Keratinocyte (primary cell): ENCODE measurements at regions not wholly inside any gene's neighbourhood (a gene's known extent, or its start where the extent isn't known, plus 50 kb on each side); places are given as distances from the start of the nearest gene placed in this dataset.

Experiments used
- CTCF ChIP-seq, 3 experiments: IDR thresholded peaks in 1 of 3; conservative IDR thresholded peaks in 1 of 3; optimal IDR thresholded peaks in 1 of 3; 2 replicates in 2 of 3; 3 replicates in 1 of 3; pipeline versions ENCODE3 to v1.5.1; 2011; ENCODE audit warnings: low read length in 3 of 3, mild to moderate bottlenecking in 3 of 3, moderate library complexity in 2 of 3, control low read depth in 1 of 3, inconsistent platforms in 1 of 3; ENCODE audit not compliant: insufficient read depth in 2 of 3; ENCODE audit errors: extremely low read depth in 1 of 3
- EZH2 ChIP-seq: IDR thresholded peaks from one replicate; pipeline ENCODE4 v1.6.1; 2012; ENCODE audit warnings: inconsistent platforms, mild to moderate bottlenecking, low read length, moderate library complexity

- TF ChIP-seq CTCF (optimal IDR thresholded peaks at IDR 0.05 in 1 of 3, IDR thresholded peaks at IDR 0.05 in 1 of 3, conservative IDR thresholded peaks at IDR 0.05 in 1 of 3; ENCODE audit: extremely low read depth in 1 of 3, insufficient read depth in 2 of 3, low read length in 3 of 3) (no peak), EZH2 (no peak)
Observed at GRCh38 chr5:125103459-125103858, 357.0 kb upstream of the ZNF608 start.
